HG03060 (cell line): ENCODE measurements at regions not wholly inside any gene's neighbourhood (a gene's known extent, or its start where the extent isn't known, plus 50 kb on each side); places are given as distances from the start of the nearest gene placed in this dataset.

ENCODE experiments used
- ATAC-seq: cut with Tn5 transposase; IDR thresholded peaks from one replicate; pipeline ENCODE4 v1.9.1; 2021; ENCODE audit warnings: low read depth, moderate number of reproducible peaks; ENCODE audit not compliant: unreplicated experiment

- ATAC-seq = no peak
Observed at GRCh38 chr10:43965918-43966570, 317.4 kb upstream of the ZNF32 start.

- peak; percentile 36 for ATAC-seq
Observed at GRCh38 chr10:43965033-43965917, 316.6 kb upstream of the ZNF32 start.

DNA sequence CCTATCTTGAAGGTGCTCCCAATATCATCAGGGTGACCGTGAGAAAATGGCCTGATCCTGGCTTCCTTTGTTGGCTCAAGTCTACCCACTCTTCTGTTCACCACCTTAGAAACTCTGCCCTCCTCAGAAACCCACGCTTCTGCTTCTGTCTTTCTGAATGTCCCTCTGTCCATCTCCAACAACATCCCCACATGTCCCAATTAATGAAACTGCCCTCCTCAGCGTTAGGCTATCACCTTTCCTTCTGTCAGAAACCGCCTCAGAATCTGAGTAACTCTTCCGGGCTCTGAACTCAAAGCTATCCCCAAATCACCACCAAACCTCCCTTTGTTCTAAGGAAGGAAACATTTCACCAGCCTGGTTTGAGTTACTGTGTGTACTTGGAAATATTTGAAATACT lies 315.8 kb upstream of the ZNF32 start:
- no peak for ATAC-seq

DNA sequence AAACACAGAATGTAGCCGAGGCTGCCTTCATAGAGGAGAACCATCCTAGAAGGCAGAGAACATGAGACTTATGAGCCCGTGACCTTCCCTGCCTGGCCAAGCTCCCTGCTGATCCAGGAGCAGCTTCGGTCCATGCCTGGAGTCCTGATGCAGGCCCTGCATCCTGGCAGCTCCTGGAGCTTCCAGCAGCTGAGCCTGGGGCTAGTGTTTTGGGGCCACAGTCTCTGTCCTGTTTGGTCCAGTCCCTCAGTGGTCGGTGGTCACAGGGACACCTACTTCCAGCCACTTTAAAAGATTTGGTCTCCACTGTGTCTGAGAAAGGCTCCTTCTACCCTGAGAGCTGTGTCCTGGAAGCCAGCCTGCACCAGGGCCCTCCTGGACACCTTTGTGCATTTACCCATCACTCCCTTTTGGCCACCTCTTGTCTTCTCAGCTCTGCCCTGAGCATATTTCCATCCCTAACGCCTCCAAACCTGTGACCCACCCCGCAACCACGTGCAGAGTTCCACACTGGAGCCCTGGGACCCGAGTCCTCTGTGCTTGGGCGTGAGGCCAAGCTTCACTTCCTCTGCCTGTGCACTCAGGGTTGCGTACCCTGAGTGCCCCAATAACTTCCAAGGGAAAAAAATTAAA lies 315.2 kb upstream of the ZNF32 start:
- ATAC-seq = no peak

DNA sequence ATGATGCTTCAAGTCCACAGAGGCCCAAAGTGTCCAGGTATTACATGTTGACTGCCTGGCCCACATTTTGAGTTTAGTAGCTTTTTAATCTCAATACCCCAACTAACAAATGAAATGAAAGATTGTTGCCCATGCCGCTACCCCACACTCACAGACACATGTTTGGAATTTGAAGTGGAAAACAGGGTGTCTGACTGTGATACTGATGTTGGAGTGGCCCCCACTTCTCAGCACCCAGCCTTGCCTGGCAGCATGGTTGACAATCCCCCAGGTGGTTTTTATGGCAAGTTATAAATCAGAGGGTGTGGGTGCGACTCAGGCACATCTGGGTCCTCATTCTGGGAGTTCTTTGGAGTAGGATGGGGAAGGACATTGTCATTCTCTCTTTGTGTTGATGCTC lies 314.7 kb upstream of the ZNF32 start:
- ATAC-seq = no peak

DNA sequence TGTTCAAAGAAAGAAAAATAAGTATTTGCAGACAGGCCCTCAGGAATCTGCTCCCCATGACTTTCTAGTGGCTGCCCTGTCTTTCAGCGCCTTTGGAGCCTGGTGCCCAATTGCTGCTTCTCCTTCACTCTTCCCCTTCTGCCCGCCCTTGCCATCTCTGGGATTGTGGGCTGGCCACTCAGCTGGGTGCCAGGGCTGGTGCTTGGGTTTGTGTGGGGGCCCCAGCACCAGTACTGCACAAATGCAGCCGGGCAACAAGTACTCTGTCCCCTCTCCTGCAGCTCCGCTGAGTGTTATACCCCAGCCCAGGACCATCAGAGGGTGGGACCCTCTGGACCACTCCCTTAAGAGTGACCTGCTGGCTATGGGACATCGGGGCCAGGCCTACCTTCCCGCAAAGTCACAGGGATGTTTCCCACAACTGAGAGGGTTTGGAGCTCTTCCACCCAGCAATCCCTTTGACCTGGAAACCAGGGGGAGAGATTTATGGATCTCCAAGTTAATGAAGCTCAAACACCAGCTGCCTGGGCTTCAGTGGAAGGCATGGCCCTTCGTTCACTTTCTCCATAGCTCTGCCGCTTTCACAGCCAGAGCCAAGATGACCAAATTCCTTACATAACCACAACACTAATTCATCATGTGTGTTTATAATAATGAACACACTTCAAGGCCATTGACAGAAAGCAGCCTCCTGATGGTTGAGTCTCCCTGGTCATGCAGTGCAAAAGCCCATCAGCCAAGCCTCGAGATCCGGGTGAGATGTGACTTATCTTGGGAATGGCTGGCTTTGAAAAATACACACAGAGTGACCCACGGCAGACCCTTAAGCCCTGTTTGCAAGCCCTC lies 313.9 kb upstream of the ZNF32 start:
- ATAC-seq = no peak

- ATAC-seq = no peak
Observed at GRCh38 chr10:43961523-43962345, 313.1 kb upstream of the ZNF32 start.

DNA sequence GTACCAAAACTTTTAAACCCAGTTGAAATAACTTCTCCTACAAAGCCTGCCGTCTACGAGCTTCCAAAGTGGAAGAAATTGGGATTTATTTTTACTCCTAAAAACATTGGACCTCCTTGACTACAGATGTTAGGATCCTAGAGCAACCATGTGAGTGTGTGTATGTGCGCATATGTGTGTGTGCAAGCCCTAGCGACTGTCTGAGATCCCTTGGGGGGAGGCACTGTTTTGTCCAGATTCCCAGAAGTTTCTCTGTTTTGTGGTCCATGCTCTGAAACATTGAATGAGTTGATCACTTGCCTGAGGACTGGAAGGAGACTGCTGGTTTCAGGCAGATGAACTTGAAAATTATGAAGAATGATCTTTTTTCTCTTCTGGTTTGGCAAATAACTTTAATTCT lies 312.3 kb upstream of the ZNF32 start:
- ATAC-seq = no peak

DNA sequence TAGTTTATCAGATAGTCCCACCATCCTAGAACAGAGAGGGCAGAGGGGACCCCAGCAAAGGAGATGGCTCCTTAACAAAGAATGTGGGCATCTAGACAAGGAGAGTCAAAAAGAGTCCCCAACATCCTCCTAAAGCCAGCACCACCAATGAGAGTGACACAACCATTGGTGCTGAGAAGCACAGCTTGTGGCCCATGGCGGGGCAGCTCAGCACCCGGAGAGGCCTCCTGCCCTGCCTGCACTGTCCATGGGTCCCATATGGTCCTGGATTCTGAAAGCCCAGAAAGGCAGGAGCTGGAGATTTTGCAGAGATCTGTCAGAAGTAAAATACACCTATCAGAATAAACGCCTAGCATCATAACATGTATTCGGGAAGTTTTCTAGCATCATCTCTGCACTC lies 311.8 kb upstream of the ZNF32 start:
- ATAC-seq = no peak

- no peak for ATAC-seq
Observed at GRCh38 chr10:43960135-43960415, 311.4 kb upstream of the ZNF32 start.

- no peak for ATAC-seq
Observed at GRCh38 chr10:43959364-43960134, 310.9 kb upstream of the ZNF32 start.

DNA sequence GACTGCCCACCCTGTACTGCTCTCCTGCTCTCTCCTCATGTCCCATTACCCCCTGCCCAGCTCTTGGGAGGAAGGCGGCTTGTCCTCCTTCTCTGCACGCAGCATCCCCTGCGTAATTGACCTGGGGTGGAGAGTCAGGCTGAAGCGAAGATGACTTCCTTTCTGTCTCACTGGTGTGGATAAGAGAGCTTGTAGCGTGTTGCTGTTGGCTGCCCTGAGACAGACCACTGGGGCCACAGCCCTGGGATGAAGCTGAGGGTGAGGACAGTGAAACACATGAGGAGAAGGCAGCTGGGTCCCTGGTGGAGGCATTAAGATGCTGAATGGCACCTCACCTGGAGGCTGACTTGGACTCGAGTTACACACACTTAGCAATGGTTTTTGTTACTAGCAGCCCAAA lies 310.3 kb upstream of the ZNF32 start:
- ATAC-seq = no peak

- ATAC-seq = no peak
Observed at GRCh38 chr10:43958071-43958432, 309.4 kb upstream of the ZNF32 start.

GRCh38 chr10:43957267-43958070 lies 308.8 kb upstream of the ZNF32 start:
- no peak for ATAC-seq

DNA sequence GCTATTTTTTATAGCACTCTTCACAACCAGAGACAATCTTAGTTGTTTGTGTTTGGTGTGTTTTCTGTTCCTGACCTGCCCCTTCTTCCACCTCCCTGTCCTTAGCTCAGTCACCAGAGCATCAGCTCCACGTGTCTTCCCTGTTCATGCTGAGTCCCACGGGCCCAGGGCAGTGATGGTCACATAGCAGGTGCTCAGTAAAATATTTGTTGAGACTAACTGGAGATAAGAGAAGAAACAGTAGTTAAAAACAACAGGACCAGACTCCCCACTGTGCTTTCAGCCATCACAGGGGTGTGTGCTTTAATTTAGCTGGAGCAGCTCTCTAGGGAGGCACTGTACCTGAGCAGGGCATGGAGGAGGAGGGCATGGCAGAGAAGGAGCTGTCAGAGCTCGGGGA lies 307.3 kb upstream of the ZNF32 start:
- ATAC-seq = no peak

- ATAC-seq = no peak
Observed at GRCh38 chr10:43955002-43955596, 306.4 kb upstream of the ZNF32 start.

- ATAC-seq = no peak
Observed at GRCh38 chr10:43953672-43954071, 305.0 kb upstream of the ZNF32 start.

- ATAC-seq = no peak
Observed at GRCh38 chr10:43952760-43953159, 304.1 kb upstream of the ZNF32 start.
